NCI-H1417 (cell line): ENCODE measurements at regions not wholly inside any gene's neighbourhood (a gene's known extent, or its start where the extent isn't known, plus 50 kb on each side); places are given as distances from the start of the nearest gene placed in this dataset.

Experiments used
- DNase-seq, 3 experiments: peaks; one replicate each; lab custom pipeline; 2025; lab: John Stamatoyannopoulos, UW

GRCh38 chr12:38139456-38139855, 177.1 kb upstream of the ALG10B start:
- no peak for DNase-seq

- DNase-seq, result no peak
These were observed 175.3 kb upstream of the ALG10B start for GRCh38 chr12:38141239-38141638.

DNA sequence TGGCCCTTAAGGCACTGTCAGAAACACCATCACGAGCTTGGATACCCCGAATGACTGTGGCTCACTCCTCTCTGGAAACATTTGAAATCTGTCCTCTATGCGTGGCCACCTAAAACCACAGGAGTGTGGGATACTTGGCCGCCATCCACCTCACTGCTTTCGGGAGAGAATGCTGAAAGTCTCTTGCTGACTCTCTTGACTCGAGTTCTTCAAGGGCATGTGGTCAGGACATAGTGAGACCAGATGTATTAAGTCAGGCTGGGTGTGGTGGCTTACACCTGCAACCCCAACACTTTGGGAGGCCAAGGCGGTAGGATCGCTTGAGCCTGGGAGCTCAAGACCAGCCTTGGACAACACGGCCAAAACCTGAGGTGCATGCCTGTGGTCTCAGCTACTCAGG, 174.7 kb upstream of the ALG10B start:
- no peak for DNase-seq

- DNase-seq, result no peak
These were observed 173.6 kb upstream of the ALG10B start for GRCh38 chr12:38142974-38143373.

DNA sequence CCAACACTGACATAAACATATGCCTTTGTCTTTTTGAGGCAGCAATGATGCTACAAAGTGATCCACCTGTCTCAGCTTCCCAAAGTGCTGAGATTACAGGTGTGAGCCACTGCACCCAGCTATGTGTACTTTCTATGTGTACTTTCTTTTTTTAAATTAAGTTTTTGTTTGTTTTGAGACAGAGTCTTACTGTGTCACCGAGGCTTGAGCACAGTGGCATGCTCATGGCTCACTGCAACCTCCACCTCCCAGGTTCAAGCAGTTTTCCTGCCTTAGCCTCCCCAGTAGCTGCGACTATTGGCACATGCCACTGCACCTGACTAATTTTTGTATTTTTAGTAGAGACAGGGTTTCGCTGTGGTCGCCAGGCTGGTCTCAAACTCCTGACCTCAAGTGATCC, 172.5 kb upstream of the ALG10B start:
- no peak for DNase-seq

DNA sequence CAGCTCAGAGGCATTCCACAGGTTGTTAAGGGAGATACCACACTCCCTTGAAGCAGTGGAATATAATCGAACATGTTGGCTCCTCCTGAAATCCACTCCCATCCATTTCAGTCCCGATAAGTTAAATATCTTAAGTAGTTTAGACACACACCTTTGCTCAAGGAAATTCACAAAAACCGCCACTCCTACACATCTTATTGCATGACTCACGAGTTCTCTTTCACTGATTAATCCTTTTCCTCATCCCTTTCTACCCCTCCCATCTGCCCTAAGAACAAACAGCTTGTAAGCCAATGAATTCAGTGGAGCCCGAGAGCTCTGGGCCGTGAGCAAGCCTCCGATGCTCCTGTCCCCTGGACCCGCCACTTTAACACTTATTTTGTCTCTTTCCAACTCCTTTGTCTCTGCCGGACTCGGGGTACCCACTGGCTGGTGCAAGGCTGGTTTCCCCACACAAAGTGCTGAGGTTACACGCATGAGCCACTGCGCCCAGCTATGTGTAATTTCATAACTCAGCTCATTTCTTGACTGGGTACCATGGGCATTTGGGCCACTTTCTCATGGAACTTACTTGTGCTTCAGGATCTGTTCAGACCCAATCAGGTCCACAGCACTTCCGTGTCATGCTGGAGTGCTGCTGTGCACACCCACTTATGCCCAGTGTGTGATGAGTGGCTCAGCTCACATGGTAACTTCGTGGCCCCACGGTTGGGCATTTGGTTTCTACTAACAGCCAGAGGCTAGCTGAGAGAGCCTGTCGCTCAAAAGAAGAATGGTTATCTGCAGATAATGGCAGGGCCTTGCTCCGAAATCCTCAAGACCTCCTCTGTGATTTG, 171.8 kb upstream of the ALG10B start:
- no peak for DNase-seq

DNA sequence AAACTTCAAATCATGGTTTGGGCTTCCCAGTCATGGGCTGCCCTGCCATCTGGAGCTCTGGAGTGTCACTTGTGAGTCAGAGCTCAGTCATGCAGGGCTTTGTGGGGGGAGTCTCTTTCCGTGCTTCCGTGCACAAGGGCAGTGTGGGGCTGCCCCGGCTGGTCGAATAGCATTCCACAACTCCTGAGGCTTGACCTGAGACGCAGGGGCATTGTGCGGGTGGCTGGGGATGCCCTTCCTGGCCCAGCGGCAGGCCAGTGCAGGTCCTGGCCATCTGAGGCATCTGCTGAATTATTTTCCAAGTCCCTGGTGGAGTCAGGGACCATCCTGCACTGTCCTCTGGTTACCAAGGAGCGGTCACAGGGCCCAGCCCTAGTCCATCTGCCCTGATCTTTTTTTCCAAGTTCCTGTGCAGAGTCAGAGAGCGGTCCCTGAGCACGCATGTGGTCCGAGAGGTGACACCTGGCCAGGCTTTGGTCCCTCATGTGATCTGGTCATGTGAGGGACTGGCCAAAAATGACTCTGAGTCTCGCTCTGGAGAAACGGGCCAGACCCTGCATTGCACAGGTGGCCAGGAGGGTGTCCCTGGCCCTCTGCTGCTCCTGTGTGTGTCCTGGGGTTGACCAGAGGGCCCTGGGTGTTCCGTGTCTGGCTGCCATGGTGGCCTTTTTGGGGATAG, 167.0 kb upstream of the ALG10B start:
- no peak for DNase-seq

- DNase-seq, result no peak
These were observed 164.4 kb upstream of the ALG10B start for GRCh38 chr12:38151991-38152700.

- DNase-seq, result no peak
These were observed 163.5 kb upstream of the ALG10B start for GRCh38 chr12:38152816-38153736.

GRCh38 chr12:38153737-38154061, 162.9 kb upstream of the ALG10B start:
- DNase-seq, result no peak

DNA sequence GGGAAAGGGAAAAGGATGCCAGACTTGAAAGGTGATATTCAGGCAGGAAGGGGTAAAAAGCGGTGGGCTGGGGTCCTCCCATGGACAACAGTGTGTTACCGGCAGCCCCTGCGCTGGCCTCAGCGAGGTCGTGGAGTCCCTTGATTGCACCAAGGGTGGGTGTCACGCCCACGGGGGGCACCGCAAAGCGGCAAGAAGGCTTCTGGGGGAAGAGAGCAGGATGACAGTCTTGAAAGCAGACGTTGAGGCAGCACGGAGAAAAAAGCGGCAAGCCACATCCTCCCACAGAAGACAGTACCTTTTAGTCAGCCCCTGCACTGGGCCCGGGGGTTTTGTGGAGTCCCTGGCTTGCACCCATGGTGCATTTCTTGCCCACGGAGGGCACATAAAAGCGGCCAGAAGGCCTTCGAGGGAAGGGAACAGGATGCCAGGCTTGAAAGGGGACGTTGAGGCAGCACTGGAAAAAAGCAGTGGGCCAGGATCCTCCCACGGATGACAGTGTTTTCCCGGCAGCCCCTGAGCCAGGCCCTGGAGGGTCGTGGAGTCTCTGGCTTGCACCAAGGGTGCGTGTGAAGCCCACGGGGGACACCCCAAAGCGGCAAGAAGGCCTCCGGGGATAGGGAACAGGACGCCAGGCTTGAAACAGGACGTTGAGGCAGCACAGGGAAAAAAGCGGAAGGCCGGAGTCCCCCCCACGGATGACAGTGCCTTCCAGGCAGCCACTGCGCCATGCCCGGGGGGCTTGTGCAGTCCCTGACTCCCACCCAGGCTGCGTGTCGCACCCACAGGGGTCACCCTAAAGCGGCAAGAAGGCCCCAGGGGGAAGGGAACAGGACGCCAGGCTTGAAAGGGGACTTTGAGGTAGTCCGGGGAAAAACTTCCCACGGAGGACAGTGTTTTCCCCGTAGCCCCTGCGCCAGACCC, 162.2 kb upstream of the ALG10B start:
- no peak for DNase-seq

DNA sequence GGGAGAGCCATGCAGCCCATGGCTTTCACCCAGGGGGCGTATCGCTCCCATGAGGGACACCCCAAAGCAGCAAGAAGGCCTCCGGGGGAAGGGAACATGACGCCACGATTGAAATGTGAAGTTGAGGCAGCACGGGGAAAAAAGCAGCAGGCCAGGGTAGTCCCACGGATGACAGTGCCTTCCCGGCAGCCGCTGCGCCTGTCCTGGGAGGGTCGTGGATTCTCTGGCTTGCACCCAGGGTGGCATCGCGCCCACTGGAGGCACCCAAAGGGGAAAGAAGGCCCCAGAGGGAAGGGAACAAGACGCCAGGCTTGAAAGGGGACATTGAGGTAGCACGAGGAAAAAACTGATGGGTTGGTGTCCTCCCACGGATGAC, 161.6 kb upstream of the ALG10B start:
- no peak for DNase-seq

GRCh38 chr12:38155526-38156496, 160.8 kb upstream of the ALG10B start:
- DNase-seq, result no peak

GRCh38 chr12:38156497-38157245, 159.9 kb upstream of the ALG10B start:
- no peak for DNase-seq

DNA sequence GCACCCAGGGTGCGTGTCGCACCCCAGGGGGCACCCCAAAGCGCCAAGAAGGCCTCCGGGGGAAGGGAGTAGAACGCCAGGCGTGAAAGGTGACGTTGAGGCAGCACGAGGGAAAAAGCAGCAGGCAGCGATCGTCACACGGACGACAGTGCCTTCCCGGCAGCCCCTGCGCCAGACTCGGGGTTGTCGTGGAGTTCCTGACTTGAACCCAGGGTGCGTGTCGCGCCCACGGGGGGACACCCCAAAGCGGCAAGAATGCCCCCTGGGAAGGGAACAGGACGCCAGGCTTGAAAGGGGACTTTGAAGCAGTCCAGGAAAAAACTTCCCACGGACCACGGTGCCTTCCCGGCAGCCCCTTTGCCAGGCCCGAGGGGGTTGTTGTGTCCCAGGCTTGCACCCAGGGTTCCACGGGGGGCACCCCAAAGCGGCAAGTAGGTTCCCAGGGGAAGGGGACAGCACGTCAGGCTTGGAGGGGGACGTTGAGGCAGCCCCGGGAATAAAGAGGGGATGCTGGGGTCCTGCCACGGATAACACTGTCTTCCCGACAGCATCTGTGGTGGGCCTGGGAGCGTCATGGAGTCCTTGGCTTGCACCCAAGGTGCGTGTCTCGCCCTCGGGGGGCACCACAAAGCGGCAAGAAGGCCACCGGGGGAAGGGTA, 159.2 kb upstream of the ALG10B start:
- DNase-seq, result no peak

GRCh38 chr12:38157933-38158401, 158.6 kb upstream of the ALG10B start:
- no peak for DNase-seq

- no peak for DNase-seq
These were observed 158.0 kb upstream of the ALG10B start for GRCh38 chr12:38158428-38159091.

DNA sequence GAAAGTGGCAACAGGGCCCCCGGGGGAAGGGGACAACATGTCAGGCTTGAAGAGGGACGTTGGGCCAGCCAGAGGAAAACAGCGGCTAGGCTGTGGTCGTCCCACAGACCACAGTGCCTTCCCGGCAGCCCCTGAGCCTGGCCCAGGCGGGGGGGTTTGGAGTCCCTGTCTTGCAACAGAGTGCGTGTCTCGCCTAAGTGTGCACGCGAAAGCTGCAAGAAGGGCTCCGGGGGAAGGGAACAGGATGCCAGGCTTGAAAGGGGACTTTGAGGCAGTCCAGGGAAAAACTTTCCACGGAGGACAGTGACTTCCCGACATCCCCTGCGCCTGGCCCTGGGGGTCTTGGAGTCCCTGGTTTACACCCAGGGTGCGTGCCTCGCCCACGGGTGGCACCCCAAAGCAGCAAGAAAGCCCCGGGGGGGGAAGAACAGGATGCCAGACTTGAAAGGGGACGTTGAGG, 157.5 kb upstream of the ALG10B start:
- DNase-seq, result no peak
